Kidney (tissue), 13 donors: ENCODE measurements at regions not wholly inside any gene's neighbourhood (a gene's known extent, or its start where the extent isn't known, plus 50 kb on each side); places are given as distances from the start of the nearest gene placed in this dataset.

ENCODE experiments used
- DNase-seq, 5 donors: peaks; one replicate each; pipeline ENCODE4 v3.0.0-alpha.2; 2013 to 2020
- FAIRE-seq: peaks from 2 replicates; lab custom pipeline; 2012; peaks lifted over from hg19 to GRCh38; lab: Jason Lieb, UNC
- H3K27ac ChIP-seq, 2 donors: one replicate each; pipeline ENCODE4 v1.7.0; 2013; ENCODE audit warnings: low read depth in 2 of 2, low read length in 2 of 2, inconsistent platforms in 1 of 2
- H3K27me3 ChIP-seq: one replicate; pipeline ENCODE4 v1.7.1; 2013; ENCODE audit warnings: low read length, inconsistent platforms; ENCODE audit not compliant: control insufficient read depth, insufficient read depth
- H3K36me3 ChIP-seq, 3 donors: one replicate each; pipeline versions ENCODE4 v1.7.0 to v1.7.1; 2013; ENCODE audit warnings: low read length in 3 of 3, control low read depth in 1 of 3, inconsistent platforms in 1 of 3; ENCODE audit not compliant: insufficient read depth in 3 of 3, control insufficient read depth in 2 of 3
- H3K4me1 ChIP-seq, 3 donors: one replicate each; pipeline versions ENCODE4 v1.7.0 to v1.7.1; 2013; ENCODE audit warnings: low read length in 3 of 3, inconsistent platforms in 1 of 3, low read depth in 1 of 3; ENCODE audit not compliant: control insufficient read depth in 2 of 3, insufficient read depth in 2 of 3
- H3K4me3 ChIP-seq, 3 donors: one replicate each; pipeline versions ENCODE4 v1.7.0 to v1.8.1; 2013; ENCODE audit warnings: low read length in 3 of 3, control low read depth in 1 of 3, inconsistent platforms in 1 of 3
- H3K9ac ChIP-seq, 3 donors: one replicate each; pipeline versions ENCODE4 v1.7.0 to v1.7.1; 2013; ENCODE audit warnings: low read length in 3 of 3, control low read depth in 1 of 3, inconsistent platforms in 1 of 3
- H3K9me3 ChIP-seq, 3 donors: one replicate each; pipeline versions ENCODE4 v1.7.0 to v1.7.1; 2013; ENCODE audit warnings: low read length in 3 of 3, control low read depth in 1 of 3, inconsistent platforms in 1 of 3; ENCODE audit not compliant: control insufficient read depth in 2 of 3, insufficient read depth in 1 of 3
- intact Hi-C: fragments of 100-400 bp; cut with DNase I; formaldehyde crosslinking; loops from one replicate; pipeline ENCODE4 v1.11.1; 2022
- TF ChIP-seq, protein P1 (sequence below): IDR thresholded peaks from 3 replicates; pipeline ENCODE4 v1.5.1; 2012; ENCODE audit warnings: mild to moderate bottlenecking, moderate library complexity, borderline replicate concordance; ENCODE audit not compliant: insufficient read depth; ENCODE audit errors: extremely low read depth
- donor health status: control.
- donor health status: control.
- donor health status: control.
- donor health status: control.
- donor health status: control.
- donor health status: DM: yes; HTN: yes; CAD: no.
- donor health status: Normal renal cell carcinoma (clear cell type).

DNA sequence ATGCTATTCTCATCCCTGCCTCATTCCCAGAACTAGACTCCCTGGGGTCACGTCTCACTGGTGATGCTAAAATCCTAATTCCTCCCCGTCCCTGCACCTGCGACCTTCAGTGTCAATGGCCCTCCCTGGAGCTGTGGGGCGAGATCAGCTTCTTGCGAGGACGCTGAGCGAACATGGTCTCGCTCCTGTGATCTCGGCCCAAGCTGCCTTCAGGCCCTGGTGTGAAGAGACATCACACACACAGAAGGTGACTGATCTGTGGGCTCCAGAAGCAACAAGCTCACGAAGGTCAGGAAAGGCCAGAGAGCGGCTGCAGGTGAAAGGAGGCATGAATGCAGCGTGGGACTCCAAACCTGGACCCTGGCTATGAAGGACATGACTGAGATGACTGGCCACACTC lies 139.5 kb upstream of the CST7 start:
- Histone ChIP-seq H3K4me1 (no peaks in the 10 kb centered on the region), H3K4me3 (no peak overlapping the region), H3K27ac (no peak overlapping the region), H3K9me3 (no peaks in the 10 kb centered on the region), H3K27me3 (no peaks in the 10 kb centered on the region), H3K36me3 (no peaks in the 10 kb centered on the region), H3K9ac (no peak overlapping the region)
- FAIRE-seq (no peak), DNase-seq (no peak)
- TF ChIP-seq, protein P1, sequence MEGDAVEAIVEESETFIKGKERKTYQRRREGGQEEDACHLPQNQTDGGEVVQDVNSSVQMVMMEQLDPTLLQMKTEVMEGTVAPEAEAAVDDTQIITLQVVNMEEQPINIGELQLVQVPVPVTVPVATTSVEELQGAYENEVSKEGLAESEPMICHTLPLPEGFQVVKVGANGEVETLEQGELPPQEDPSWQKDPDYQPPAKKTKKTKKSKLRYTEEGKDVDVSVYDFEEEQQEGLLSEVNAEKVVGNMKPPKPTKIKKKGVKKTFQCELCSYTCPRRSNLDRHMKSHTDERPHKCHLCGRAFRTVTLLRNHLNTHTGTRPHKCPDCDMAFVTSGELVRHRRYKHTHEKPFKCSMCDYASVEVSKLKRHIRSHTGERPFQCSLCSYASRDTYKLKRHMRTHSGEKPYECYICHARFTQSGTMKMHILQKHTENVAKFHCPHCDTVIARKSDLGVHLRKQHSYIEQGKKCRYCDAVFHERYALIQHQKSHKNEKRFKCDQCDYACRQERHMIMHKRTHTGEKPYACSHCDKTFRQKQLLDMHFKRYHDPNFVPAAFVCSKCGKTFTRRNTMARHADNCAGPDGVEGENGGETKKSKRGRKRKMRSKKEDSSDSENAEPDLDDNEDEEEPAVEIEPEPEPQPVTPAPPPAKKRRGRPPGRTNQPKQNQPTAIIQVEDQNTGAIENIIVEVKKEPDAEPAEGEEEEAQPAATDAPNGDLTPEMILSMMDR = no peak
- intact Hi-C loops = no loop called here

- H3K27ac ChIP-seq = no peak overlapping the region
- TF ChIP-seq, protein P1 = no peak
- intact Hi-C loops = no loop called here
- DNase-seq = no peak
- no peak for FAIRE-seq
- H3K36me3 ChIP-seq = no peaks in the 10 kb centered on the region
- no peaks in the 10 kb centered on the region for H3K9me3 ChIP-seq
- no peaks in the 10 kb centered on the region for H3K27me3 ChIP-seq
- H3K4me1 ChIP-seq = no peaks in the 10 kb centered on the region
- no peak overlapping the region for H3K9ac ChIP-seq
- no peak overlapping the region for H3K4me3 ChIP-seq
Observed at GRCh38 chr20:24810676-24811407, 138.2 kb upstream of the CST7 start.

DNA sequence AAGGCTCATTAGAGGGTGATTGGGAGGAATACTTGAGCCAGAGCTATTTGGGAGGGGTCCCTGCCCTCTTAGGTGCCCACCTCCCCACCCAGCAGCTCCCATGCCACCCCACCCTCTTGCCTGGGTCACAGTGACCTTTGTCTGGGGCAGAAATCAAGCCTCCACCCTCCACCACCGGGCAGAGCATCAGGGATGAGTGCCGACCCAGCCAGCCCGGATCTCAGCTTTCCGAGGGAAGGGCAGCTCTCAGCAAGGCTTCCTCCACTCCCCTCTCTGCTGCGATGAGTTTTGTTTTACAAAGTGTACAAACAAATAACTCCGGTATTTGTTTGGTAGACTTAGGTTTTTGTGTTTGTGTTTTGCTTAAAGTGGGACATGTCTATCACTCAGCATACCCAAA lies 136.7 kb upstream of the CST7 start:
- Histone ChIP-seq H3K4me1 (no peaks in the 10 kb centered on the region), H3K9ac (no peak overlapping the region), H3K27ac (no peak overlapping the region), H3K36me3 (no peaks in the 10 kb centered on the region), H3K9me3 (no peaks in the 10 kb centered on the region), H3K4me3 (no peak overlapping the region), H3K27me3 (no peaks in the 10 kb centered on the region)
- TF ChIP-seq, protein P1 = no peak
- intact Hi-C loops = no loop called here
- FAIRE-seq (no peak), DNase-seq (no peak)

DNA sequence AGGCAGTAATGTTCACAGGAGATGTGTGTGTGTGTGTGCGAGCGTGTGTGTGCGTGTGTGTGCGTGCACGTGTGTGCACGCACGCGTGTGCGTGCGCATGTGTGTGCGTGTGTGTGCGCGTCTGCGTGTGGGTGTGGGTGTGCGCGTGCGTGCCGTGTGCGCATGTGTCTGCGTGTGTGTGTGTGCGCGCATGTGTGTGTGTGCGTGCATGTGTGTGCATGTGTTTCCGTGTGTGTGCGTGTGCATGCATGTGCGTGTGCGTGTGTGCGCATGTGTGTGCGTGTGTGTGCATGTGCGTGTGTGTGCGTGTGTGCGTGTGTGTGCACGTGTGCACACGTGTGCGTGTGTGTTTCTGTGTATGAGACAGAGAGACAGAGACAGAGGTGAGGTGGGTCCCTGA lies 136.0 kb upstream of the CST7 start:
- Histone ChIP-seq H3K36me3 (no peaks in the 10 kb centered on the region), H3K4me3 (no peak overlapping the region), H3K27me3 (no peaks in the 10 kb centered on the region), H3K9ac (no peak overlapping the region), H3K4me1 (no peaks in the 10 kb centered on the region), H3K9me3 (no peaks in the 10 kb centered on the region), H3K27ac (no peak overlapping the region)
- TF ChIP-seq, protein P1 = no peak
- DNase-seq = no peak
- FAIRE-seq = no peak
- intact Hi-C loops = no loop called here
